Endothelial cell of umbilical vein (primary cell): ENCODE measurements at regions not wholly inside any gene's neighbourhood (a gene's known extent, or its start where the extent isn't known, plus 50 kb on each side); places are given as distances from the start of the nearest gene placed in this dataset.

Experiments
- BruUV-seq: library from RNA; stranded (reverse); fragments of 400-500 nt; replicated peaks from 2 replicates; lab custom pipeline; 2021; lab: Mats Ljungman, UMichigan
- CTCF ChIA-PET: fragments of 300-600, 350-600 bp; sonication (Branson Sonifier 250); formaldehyde crosslinking; loops from one replicate; lab custom pipeline; 2021; ENCODE audit warnings: antibody characterized with exemption, inconsistent platforms; lab: Charles Lee
- POLR2A ChIA-PET: fragments of 300-600, 350-600 bp; sonication (Branson Sonifier 250); formaldehyde crosslinking; loops from one replicate; lab custom pipeline; 2021; ENCODE audit warnings: antibody characterized with exemption, inconsistent platforms; lab: Charles Lee
- DNase-seq: peaks from one replicate; pipeline ENCODE4 v3.0.0-alpha.2; 2011; ENCODE audit warnings: low read depth, low spot score
- FAIRE-seq: peaks from 2 replicates; lab custom pipeline; 2011; peaks lifted over from hg19 to GRCh38; lab: Jason Lieb, UNC
- H2AFZ ChIP-seq: 2 replicates; pipeline ENCODE4 v1.6.0; 2012; ENCODE audit warnings: low read depth, low read length, control low read depth, inconsistent platforms
- H3K27ac ChIP-seq: 2 replicates; pipeline ENCODE4 v1.5.1; 2011; ENCODE audit warnings: low read depth, mild to moderate bottlenecking, control low read depth, low read length, moderate library complexity; ENCODE audit not compliant: insufficient read depth
- H3K27me3 ChIP-seq, 2 experiments: 2 replicates each; pipeline versions ENCODE4 v1.6.0 to v1.6.1; 2011; ENCODE audit warnings: low read length in 2 of 2, mixed read lengths in 1 of 2; ENCODE audit not compliant: control insufficient read depth in 2 of 2, insufficient read depth in 2 of 2
- H3K36me3 ChIP-seq, 2 experiments: 2 replicates in 1 of 2; 3 replicates in 1 of 2; pipeline ENCODE4 v1.5.1; 2011; ENCODE audit warnings: low read length in 2 of 2, mild to moderate bottlenecking in 1 of 2, moderate library complexity in 1 of 2; ENCODE audit not compliant: control insufficient read depth in 2 of 2, insufficient read depth in 2 of 2; ENCODE audit errors: extremely low read depth in 1 of 2
- H3K4me1 ChIP-seq: 3 replicates; pipeline ENCODE4 v1.5.1; 2011; ENCODE audit warnings: mild to moderate bottlenecking, low read length; ENCODE audit not compliant: control insufficient read depth, insufficient read depth; ENCODE audit errors: extremely low read depth
- H3K4me2 ChIP-seq: 2 replicates; pipeline ENCODE4 v1.6.1; 2011; ENCODE audit warnings: low read length, control low read depth, mixed read lengths; ENCODE audit not compliant: insufficient read depth
- H3K4me3 ChIP-seq, 3 experiments: fragments of 200-600 bp in 1 of 3; sonication (generic), shearing (Covaris generic) in 1 of 3; replicated peaks in 1 of 3; 2 replicates each; pipeline ENCODE4 v1.5.1; 2011 to 2016; ENCODE audit warnings: control low read depth in 3 of 3, low read length in 3 of 3, mild to moderate bottlenecking in 2 of 3, inconsistent platforms in 1 of 3, low read depth in 1 of 3, moderate library complexity in 1 of 3; ENCODE audit not compliant: insufficient read depth in 1 of 3
- H3K79me2 ChIP-seq: 2 replicates; pipeline ENCODE4 v1.6.0; 2012; ENCODE audit warnings: low read length, inconsistent platforms; ENCODE audit not compliant: control insufficient read depth, insufficient read depth
- H3K9ac ChIP-seq: replicated peaks from 2 replicates; pipeline ENCODE3; 2011; ENCODE audit warnings: low read length, control low read depth; ENCODE audit not compliant: insufficient read depth; ENCODE audit errors: extremely low read depth
- H3K9me1 ChIP-seq: replicated peaks from 3 replicates; pipeline ENCODE4 v1.6.0; 2011; ENCODE audit warnings: mild to moderate bottlenecking, low read length; ENCODE audit not compliant: control insufficient read depth, insufficient read depth; ENCODE audit errors: extremely low read depth
- H3K9me3 ChIP-seq: replicated peaks from 2 replicates; pipeline ENCODE4 v1.5.1; 2012; ENCODE audit warnings: low read length, inconsistent platforms; ENCODE audit not compliant: control insufficient read depth, insufficient read depth
- H4K20me1 ChIP-seq: replicated peaks from 2 replicates; pipeline ENCODE3; 2011; ENCODE audit warnings: mild to moderate bottlenecking, low read length; ENCODE audit not compliant: control insufficient read depth, insufficient read depth; ENCODE audit errors: extremely low read depth
- CTCF ChIP-seq, 2 donors: IDR thresholded peaks; 1 replicate in 1 of 2; 2 replicates in 1 of 2; pipeline ENCODE4 v1.5.1; 2011; ENCODE audit warnings: low read length in 2 of 2, mild to moderate bottlenecking in 2 of 2, moderate library complexity in 2 of 2, control low read depth in 1 of 2, inconsistent platforms in 1 of 2, low read depth in 1 of 2; ENCODE audit not compliant: insufficient read depth in 1 of 2; ENCODE audit errors: extremely low read depth in 1 of 2
- EZH2 ChIP-seq: IDR thresholded peaks from 2 replicates; pipeline ENCODE4 v1.6.1; 2012; ENCODE audit warnings: borderline replicate concordance, low read depth, mild to moderate bottlenecking, moderate library complexity, low read length, inconsistent platforms; ENCODE audit not compliant: severe bottlenecking
- FOS ChIP-seq: IDR thresholded peaks from 2 replicates; pipeline ENCODE4 v1.6.1; 2011; ENCODE audit warnings: mild to moderate bottlenecking, low read length, moderate library complexity, borderline replicate concordance; ENCODE audit not compliant: insufficient read depth
- GATA2 ChIP-seq: IDR thresholded peaks from 2 replicates; pipeline ENCODE4 v1.7.0; 2011; ENCODE audit warnings: low read depth, mild to moderate bottlenecking, moderate library complexity, mixed read lengths, low read length; ENCODE audit not compliant: insufficient read length, insufficient read depth
- JUN ChIP-seq: IDR thresholded peaks from 2 replicates; pipeline ENCODE4 v1.6.1; 2011; ENCODE audit warnings: borderline replicate concordance, low read depth; ENCODE audit not compliant: insufficient read length, insufficient read depth
- MYC ChIP-seq: IDR thresholded peaks from one replicate; pipeline ENCODE4 v1.6.1; 2011; ENCODE audit warnings: mild to moderate bottlenecking, low read depth, low read length
- POLR2A ChIP-seq: IDR thresholded peaks from 2 replicates; pipeline ENCODE4 v1.6.1; 2012; ENCODE audit warnings: low read depth, mild to moderate bottlenecking, control low read depth, low read length
- POLR2AphosphoS5 ChIP-seq: IDR thresholded peaks from 2 replicates; pipeline ENCODE4 v1.6.1; 2012; ENCODE audit warnings: low read depth, mild to moderate bottlenecking, control low read depth, low read length, moderate library complexity; ENCODE audit not compliant: insufficient read depth
- dilution Hi-C: fragments of 300-500 bp; cut with MboI; formaldehyde crosslinking; loops from one replicate; pipeline ENCODE4 v1.15.0; 2019; ENCODE audit warnings: low sequenced_read_pairs; ENCODE audit not compliant: extremely low pct_ligation_motif_present
- intact Hi-C: fragments of 100-400 bp; cut with micrococcal nuclease; formaldehyde crosslinking; loops from one replicate; pipeline ENCODE4 v1.10.0; 2022
- TF ChIP-seq, protein P1 (sequence below): IDR thresholded peaks from 2 replicates; pipeline ENCODE4 v1.6.1; 2011; ENCODE audit not compliant: insufficient read depth, insufficient read length

DNA sequence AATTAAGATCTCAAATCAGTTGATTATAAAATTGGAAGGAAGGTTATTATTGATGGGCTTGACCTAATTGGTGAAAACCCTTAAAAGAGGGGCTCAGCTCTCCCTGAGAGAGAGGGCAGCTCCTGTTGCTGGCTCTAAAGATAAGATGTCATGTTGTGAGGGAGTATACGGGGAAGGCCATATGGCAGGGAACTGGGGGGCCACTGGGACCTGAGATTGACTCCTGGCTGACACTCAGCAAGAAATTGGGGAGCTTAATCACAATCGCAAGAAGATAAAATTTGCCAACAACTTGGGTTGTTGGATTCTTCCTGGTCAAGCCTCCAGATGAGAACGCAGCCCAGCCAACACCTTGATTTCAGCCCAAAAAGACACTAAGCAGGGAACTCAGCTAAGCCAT is 69.7 kb upstream of the KCNJ6 start:
- Histone ChIP-seq H3K9ac (no peak overlapping the region), H3K9me3 (no peaks in the 10 kb centered on the region), H2AFZ (no peak overlapping the region), H3K79me2 (no peaks in the 10 kb centered on the region), H3K4me2 (no peak overlapping the region), H3K9me1 (no peaks in the 10 kb centered on the region), H3K36me3 (no peaks in the 10 kb centered on the region), H3K27ac (no peak overlapping the region), H4K20me1 (no peaks in the 10 kb centered on the region), H3K4me1 (no peaks in the 10 kb centered on the region), H3K27me3 (no peaks in the 10 kb centered on the region), H3K4me3 (no peak overlapping the region)
- no TSS peak for BruUV-seq
- DNase-seq, result no peak
- TF ChIP-seq JUN, result no peak
- TF ChIP-seq GATA2, result no peak
- TF ChIP-seq MYC, result no peak
- TF ChIP-seq, protein P1, sequence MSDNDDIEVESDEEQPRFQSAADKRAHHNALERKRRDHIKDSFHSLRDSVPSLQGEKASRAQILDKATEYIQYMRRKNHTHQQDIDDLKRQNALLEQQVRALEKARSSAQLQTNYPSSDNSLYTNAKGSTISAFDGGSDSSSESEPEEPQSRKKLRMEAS, result no peak
- no peak for TF ChIP-seq EZH2
- TF ChIP-seq POLR2A, result no peak
- TF ChIP-seq POLR2AphosphoS5, result no peak
- no peak for TF ChIP-seq FOS
- TF ChIP-seq CTCF (IDR thresholded peaks at IDR 0.05; ENCODE audit: extremely low read depth in 1 of 2, insufficient read depth in 1 of 2, low read depth in 1 of 2, low read length in 2 of 2), result no peak
- no peak for FAIRE-seq
- dilution Hi-C loops (no loop called here), intact Hi-C loops (no loop called here)
- POLR2A ChIA-PET, result no interaction called here
- CTCF ChIA-PET, result interaction anchor here (0.5 kb wide), 1 partner anchor 48 kb away, joined by 4 read pairs; no protein-coding TSS in a partner anchor
